DMS79 (cell line): ENCODE measurements at regions not wholly inside any gene's neighbourhood (a gene's known extent, or its start where the extent isn't known, plus 50 kb on each side); places are given as distances from the start of the nearest gene placed in this dataset.
"Not testable (repeated sequence)": the region's sequence is repeated elsewhere in the genome, so short reads cannot be mapped to it uniquely, and the experiment has no call there.

Experiments used
- DNase-seq: peaks from one replicate; lab custom pipeline; 2025; lab: John Stamatoyannopoulos, UW

GRCh38 chr2:21966139-21966538 lies 842.4 kb downstream of the TDRD15 start:
- no peak for DNase-seq

DNA sequence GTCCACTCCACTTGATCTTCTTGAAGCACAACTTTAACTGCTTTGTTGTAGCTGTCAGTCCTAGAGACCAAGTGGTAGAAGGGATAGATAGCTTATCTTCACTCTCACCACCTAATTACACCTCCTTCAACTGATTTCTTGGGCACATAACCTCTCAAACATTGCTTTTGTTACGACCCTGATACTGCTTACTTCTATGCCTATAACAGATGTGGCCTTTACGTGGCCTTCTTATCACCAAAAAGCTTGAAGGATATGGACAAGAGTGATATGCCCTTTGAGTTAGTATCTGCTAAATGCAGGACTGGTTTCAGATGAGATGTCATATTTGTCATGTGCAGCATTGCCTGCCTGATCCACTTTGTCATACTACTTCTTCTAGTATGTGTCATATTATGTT lies 847.2 kb downstream of the TDRD15 start:
- no peak for DNase-seq

- DNase-seq = no peak
Observed at GRCh38 chr2:21972586-21972985, 848.8 kb downstream of the TDRD15 start.

- DNase-seq = no peak
Observed at GRCh38 chr2:21981127-21981526, 857.4 kb downstream of the TDRD15 start.

DNA sequence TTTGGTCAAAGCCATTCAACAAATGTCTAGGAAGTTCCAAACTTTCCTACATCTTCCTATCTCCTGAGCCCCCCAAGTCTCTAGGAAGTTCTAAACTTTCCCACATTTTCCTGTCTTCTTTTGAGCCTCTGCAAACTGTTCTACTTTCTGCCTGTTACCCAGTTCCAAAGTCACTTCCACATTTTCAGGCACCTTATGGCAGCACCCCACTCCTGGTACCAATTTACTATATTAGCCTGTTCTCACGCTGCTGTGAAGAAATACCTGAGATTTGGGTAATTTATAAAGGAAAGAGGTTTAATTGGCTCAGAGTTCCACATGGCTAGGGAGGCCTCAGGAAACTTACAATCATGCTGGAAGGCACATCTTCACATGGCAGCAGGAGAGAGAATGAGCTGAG lies 869.2 kb downstream of the TDRD15 start:
- DNase-seq = no peak

DNA sequence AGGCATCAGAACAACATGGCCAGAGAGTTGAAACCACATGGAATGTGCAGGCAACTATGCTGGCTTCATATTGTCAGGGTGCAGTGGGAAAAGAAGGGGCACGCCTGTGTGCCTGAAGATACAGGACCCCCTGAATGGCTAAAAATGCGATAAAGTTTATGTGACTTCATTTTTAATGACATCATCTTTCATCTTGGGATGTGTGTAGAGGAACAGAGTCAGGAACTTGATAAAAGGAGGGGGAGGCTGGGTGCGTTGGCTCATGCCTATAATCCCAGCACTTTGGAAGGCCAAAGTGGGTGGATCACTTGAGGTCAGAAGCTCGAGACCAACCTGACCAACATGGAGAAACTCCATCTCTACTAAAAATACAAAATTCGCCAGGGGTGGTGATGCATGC lies 872.6 kb downstream of the TDRD15 start:
- no peak for DNase-seq

DNA sequence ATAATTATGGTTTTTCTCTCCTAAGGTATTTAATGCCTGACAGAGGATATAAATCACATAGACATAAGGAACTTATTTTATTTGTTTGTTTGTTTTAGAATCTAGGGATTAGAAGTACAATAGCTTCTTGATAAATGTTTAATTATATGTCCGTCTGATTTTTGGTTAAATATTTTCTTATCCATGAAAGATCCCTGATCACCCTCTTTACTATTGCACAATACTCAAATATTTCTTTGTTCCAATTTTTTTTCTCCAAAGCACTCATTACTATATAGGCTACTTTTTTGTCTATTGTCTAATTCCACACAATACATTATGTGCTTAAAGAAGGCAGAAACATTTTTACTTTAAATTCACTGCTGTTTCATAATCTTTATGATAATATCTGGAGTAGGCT lies 875.8 kb downstream of the TDRD15 start:
- DNase-seq = no peak

GRCh38 chr2:22002066-22002465 lies 878.3 kb downstream of the TDRD15 start:
- DNase-seq = no peak

- no peak for DNase-seq
Observed at GRCh38 chr2:22003270-22003669, 879.5 kb downstream of the TDRD15 start.

GRCh38 chr2:22011048-22011447 lies 887.3 kb downstream of the TDRD15 start:
- no peak for DNase-seq

- DNase-seq = no peak
Observed at GRCh38 chr2:22020091-22020742, 896.4 kb downstream of the TDRD15 start.

GRCh38 chr2:22027345-22028005 lies 903.7 kb downstream of the TDRD15 start:
- DNase-seq = no peak

DNA sequence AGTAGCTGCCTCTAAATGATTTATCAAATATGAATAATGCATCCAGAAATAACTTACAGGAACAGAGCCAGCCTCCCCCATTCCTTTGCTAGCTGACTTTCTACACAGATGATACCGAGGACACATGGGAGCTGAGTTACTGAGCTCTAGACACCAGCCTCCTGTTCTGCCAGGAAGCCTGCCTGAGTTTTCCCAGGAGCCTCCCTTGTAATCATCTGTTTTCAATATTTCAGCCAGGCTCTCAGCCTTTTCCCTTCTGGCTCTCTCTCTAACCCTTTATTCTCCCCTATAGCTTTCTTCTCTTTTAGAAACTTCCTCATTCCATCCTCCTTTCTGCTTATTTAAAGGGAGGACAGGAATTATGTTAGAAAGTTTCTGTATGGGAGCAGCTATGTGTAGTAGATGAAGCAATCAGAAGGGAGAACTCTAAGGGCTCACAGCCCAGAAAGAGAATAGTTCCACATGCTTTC lies 911.6 kb downstream of the TDRD15 start:
- DNase-seq = no peak

DNA sequence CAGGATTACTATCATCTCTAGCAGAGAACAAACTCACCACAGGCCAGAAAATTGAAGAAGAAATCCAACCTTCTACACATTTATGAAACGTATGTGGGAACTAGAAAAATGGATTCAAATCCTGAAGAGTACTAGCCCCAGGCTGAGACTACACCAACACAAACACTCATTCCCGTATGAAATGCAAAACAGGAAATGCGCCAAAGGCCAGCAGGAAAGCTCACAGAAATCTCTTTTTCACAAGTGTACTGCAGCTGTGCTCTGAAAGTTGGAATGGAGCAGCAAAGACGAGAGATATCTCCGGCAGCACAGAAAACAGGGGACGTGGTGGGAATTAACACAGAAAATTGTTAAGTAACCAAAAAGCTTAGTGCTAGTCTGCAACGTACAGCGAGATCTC lies 913.5 kb downstream of the TDRD15 start:
- no peak for DNase-seq

- DNase-seq = no peak
Observed at GRCh38 chr2:22043784-22044183, 920.0 kb downstream of the TDRD15 start.

GRCh38 chr2:22055784-22056620 lies 932.2 kb downstream of the TDRD15 start:
- DNase-seq = no peak

- DNase-seq = no peak
Observed at GRCh38 chr2:22056621-22057132, 932.9 kb downstream of the TDRD15 start.

DNA sequence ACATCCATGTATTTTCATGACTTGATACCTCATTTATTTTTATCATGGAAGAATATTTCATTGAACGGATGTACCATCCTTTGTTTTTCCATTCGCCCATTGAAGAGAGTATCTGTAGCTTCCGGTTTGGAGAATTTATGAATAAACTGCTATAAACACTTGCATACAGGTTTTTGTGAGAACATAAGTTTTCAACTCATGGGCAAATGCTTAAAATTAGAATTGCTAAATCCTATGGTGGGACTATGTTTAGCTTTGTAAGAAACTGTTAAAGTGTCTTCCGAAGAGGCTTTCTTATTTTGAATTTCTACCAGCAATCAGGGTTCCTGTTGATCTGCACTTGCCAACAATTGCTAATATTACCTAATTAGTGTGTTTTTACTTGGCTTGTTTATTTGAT lies 938.9 kb downstream of the TDRD15 start:
- DNase-seq = no peak

DNA sequence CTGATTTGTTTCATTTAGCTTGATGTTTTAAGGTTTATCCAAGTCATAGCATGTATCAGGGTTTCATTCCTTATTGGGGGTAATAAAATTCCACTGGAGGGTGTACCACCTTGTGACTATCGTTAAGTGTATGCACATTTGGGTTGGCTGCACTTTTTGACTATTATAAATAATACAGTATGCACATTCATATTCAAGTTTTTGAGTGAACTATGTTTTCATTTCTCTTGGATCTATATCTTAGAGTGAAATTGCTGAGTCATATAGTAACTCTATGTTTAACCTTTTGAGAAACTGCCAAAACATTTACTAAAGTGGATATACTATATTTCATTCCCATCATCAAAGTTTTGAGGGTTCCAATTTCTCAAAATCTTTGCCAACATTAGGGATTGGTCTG lies 952.7 kb downstream of the TDRD15 start:
- no peak for DNase-seq

- DNase-seq = no peak
Observed at GRCh38 chr2:22078701-22079100, 954.9 kb downstream of the TDRD15 start.

GRCh38 chr2:22079583-22079982 lies 955.8 kb downstream of the TDRD15 start:
- DNase-seq = no peak

DNA sequence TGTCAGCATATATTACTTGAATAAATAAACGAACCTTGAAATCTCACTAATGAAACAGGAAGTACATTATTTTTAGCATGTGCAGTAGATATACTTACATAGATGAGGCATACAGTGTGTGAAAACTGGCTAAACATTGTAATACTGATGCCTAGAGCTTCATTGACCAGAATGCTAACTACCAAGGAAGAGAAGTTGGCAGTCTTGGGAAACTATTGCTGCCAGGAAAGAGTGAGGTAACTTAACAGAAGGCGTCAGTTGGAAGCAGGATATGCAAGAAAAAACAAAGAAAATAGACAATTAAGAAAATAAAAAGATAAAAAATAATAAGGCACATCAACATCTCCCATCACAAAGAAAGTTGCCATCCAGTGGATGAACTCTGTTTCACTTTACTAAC lies 963.0 kb downstream of the TDRD15 start:
- DNase-seq = no peak

DNA sequence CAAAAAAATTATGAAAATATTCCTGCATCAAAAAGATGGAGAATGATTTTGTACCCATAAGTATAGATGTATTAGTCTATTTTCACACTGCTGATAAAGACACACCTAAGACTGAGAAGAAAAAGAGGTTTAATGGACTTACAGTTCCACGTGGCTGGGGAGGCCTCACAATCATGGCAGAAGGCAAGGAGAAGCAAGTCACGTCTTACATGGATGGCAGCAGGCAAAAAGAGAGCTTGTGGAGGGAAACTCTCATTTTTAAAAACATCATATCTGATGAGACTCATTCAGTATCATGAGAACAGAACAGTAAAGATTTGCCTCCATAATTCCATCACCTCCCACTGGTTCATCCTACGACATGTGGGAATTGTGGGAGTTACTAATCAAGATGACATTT lies 979.8 kb downstream of the TDRD15 start:
- not testable (repeated sequence) for DNase-seq
